Kidney (tissue), 13 donors: ENCODE measurements at regions not wholly inside any gene's neighbourhood (a gene's known extent, or its start where the extent isn't known, plus 50 kb on each side); places are given as distances from the start of the nearest gene placed in this dataset.
A peak's percentile ranks its signal among the peaks of the same experiment; 100 is the strongest.

ENCODE experiments used
- DNase-seq, 5 donors: peaks; one replicate each; pipeline ENCODE4 v3.0.0-alpha.2; 2013 to 2020
- FAIRE-seq: peaks from 2 replicates; lab custom pipeline; 2012; peaks lifted over from hg19 to GRCh38; lab: Jason Lieb, UNC
- H3K27ac ChIP-seq, 2 donors: one replicate each; pipeline ENCODE4 v1.7.0; 2013; ENCODE audit warnings: low read depth in 2 of 2, low read length in 2 of 2, inconsistent platforms in 1 of 2
- H3K27me3 ChIP-seq: one replicate; pipeline ENCODE4 v1.7.1; 2013; ENCODE audit warnings: low read length, inconsistent platforms; ENCODE audit not compliant: control insufficient read depth, insufficient read depth
- H3K36me3 ChIP-seq, 3 donors: one replicate each; pipeline versions ENCODE4 v1.7.0 to v1.7.1; 2013; ENCODE audit warnings: low read length in 3 of 3, control low read depth in 1 of 3, inconsistent platforms in 1 of 3; ENCODE audit not compliant: insufficient read depth in 3 of 3, control insufficient read depth in 2 of 3
- H3K4me1 ChIP-seq, 3 donors: one replicate each; pipeline versions ENCODE4 v1.7.0 to v1.7.1; 2013; ENCODE audit warnings: low read length in 3 of 3, inconsistent platforms in 1 of 3, low read depth in 1 of 3; ENCODE audit not compliant: control insufficient read depth in 2 of 3, insufficient read depth in 2 of 3
- H3K4me3 ChIP-seq, 3 donors: one replicate each; pipeline versions ENCODE4 v1.7.0 to v1.8.1; 2013; ENCODE audit warnings: low read length in 3 of 3, control low read depth in 1 of 3, inconsistent platforms in 1 of 3
- H3K9ac ChIP-seq, 3 donors: one replicate each; pipeline versions ENCODE4 v1.7.0 to v1.7.1; 2013; ENCODE audit warnings: low read length in 3 of 3, control low read depth in 1 of 3, inconsistent platforms in 1 of 3
- H3K9me3 ChIP-seq, 3 donors: one replicate each; pipeline versions ENCODE4 v1.7.0 to v1.7.1; 2013; ENCODE audit warnings: low read length in 3 of 3, control low read depth in 1 of 3, inconsistent platforms in 1 of 3; ENCODE audit not compliant: control insufficient read depth in 2 of 3, insufficient read depth in 1 of 3
- CTCF ChIP-seq: IDR thresholded peaks from 3 replicates; pipeline ENCODE4 v1.5.1; 2012; ENCODE audit warnings: mild to moderate bottlenecking, moderate library complexity, borderline replicate concordance; ENCODE audit not compliant: insufficient read depth; ENCODE audit errors: extremely low read depth
- intact Hi-C: fragments of 100-400 bp; cut with DNase I; formaldehyde crosslinking; loops from one replicate; pipeline ENCODE4 v1.11.1; 2022
- donor health status: control.
- donor health status: control.
- donor health status: control.
- donor health status: control.
- donor health status: control.
- donor health status: DM: yes; HTN: yes; CAD: no.
- donor health status: Normal renal cell carcinoma (clear cell type).

DNA sequence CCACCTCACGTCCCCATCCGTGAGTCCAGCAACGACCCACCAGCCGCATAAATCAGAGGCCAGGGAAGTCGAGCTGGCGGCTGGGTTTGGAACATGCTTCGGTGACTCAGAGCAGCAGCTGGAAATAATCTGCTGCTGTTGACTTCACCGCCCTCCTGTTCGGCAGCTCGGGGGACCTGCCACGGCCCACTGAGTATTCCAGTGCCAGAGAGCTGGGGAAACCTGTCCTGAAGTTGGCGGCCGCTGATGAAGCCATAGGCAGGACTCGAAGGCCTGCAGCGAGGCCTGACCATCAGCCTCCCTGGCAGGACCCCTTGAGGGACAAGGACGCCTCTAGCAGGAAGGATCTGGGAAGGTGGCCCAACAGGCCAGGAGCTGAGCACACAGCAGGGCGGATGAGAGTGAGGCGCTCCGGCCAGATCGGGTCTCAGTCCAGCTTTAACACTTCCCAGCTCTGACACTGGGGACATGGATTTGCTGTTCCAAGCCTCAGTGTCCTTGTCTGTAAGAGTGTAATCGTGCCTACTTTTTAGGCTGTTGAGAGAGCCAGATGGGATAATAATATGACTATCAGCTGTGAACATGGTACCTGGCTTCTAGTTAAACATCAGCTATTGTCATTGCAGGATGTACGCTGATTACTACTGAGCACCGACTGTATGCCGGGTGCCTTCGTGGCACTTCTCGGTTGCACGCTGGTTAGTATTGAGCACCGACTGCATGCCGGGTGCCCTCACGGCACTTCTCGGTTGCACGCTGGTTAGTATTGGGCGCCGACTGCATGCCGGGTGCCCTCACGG, 50.4 kb upstream of the CIBAR2 start:
- Histone ChIP-seq H3K9me3 (no peaks in the 10 kb centered on the region), H3K36me3 (no peaks in the 10 kb centered on the region), H3K9ac (no peak overlapping the region), H3K27ac (peak overlapping the region in 1 of 2 donors; percentile 37), H3K4me3 (no peak overlapping the region), H3K27me3 (no peaks in the 10 kb centered on the region), H3K4me1 (peaks cover 7 to 31% (median 20%) of the 10 kb centered on the region in 3 donors)
- DNase-seq (peak in 4 of 5 donors; percentile 87 to 93 (median 90)), FAIRE-seq (no peak)
- no peak for TF ChIP-seq CTCF
- intact Hi-C loops: no loop called here

GRCh38 chr16:85163278-85164112, 51.2 kb upstream of the CIBAR2 start:
- Histone ChIP-seq H3K9me3 (no peaks in the 10 kb centered on the region), H3K4me1 (peaks cover 10 to 33% (median 24%) of the 10 kb centered on the region in 3 donors), H3K9ac (no peak overlapping the region), H3K27ac (no peak overlapping the region), H3K4me3 (no peak overlapping the region), H3K36me3 (no peaks in the 10 kb centered on the region), H3K27me3 (no peaks in the 10 kb centered on the region)
- intact Hi-C loops: no loop called here
- FAIRE-seq (no peak), DNase-seq (peak in 3 of 5 donors; percentile 68 to 84 (median 78))
- no peak for TF ChIP-seq CTCF

- no peaks in the 10 kb centered on the region for H3K9me3 ChIP-seq
- DNase-seq: no peak
- H3K36me3 ChIP-seq: no peaks in the 10 kb centered on the region
- intact Hi-C loops: no loop called here
- no peak for TF ChIP-seq CTCF
- H3K27me3 ChIP-seq: no peaks in the 10 kb centered on the region
- no peak overlapping the region for H3K4me3 ChIP-seq
- no peak for FAIRE-seq
- no peak overlapping the region for H3K9ac ChIP-seq
- H3K4me1 ChIP-seq: peaks cover 10 to 35% (median 23%) of the 10 kb centered on the region in 3 donors
- no peak overlapping the region for H3K27ac ChIP-seq
Measured at GRCh38 chr16:85164431-85164830, 52.2 kb upstream of the CIBAR2 start.
